ENCODE measurements at regions not wholly inside any gene's neighbourhood (a gene's known extent, or its start where the extent isn't known, plus 50 kb on each side); places are given as distances from the start of the nearest gene placed in this dataset.

DNA sequence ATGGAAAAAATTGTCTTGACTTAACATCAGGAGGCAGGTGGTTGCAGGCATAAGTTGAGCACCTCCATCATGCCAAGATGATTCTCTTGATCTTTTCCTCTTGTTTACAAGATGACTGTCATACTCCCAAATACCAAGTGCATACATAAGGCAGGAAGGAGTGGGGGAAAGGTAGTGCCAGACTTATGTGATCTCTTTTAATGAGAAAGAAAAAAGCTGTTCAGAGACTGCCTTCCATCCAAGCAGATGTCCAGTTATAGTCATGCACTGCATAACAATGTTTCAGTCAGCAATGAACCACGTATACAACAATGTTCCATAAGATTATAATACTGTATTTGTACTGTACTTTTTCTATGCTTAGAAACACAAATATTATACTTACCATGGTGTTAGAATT, 135.7 kb downstream of the EHF start:
- no peaks in the 10 kb centered on the region for H3K27me3 ChIP-seq (ENCODE audit: insufficient read depth, low read length)
- H2AFZ ChIP-seq (ENCODE audit: low read length, unreplicated experiment), result no peak overlapping the region
- H3K4me3 ChIP-seq (ENCODE audit: low read depth, low read length), result no peak overlapping the region
- no peak overlapping the region for H3K27ac ChIP-seq (ENCODE audit: low read depth, low read length)
- no peaks in the 10 kb centered on the region for H3K36me3 ChIP-seq (ENCODE audit: insufficient read depth, low read length)
- no peaks in the 10 kb centered on the region for H3K79me2 ChIP-seq (ENCODE audit: control insufficient read depth, insufficient read depth, low read length, unreplicated experiment)
- peaks cover 13% of the 10 kb centered on the region for H3K4me1 ChIP-seq (ENCODE audit: control insufficient read depth, insufficient read depth, low read length, unreplicated experiment)

DNA sequence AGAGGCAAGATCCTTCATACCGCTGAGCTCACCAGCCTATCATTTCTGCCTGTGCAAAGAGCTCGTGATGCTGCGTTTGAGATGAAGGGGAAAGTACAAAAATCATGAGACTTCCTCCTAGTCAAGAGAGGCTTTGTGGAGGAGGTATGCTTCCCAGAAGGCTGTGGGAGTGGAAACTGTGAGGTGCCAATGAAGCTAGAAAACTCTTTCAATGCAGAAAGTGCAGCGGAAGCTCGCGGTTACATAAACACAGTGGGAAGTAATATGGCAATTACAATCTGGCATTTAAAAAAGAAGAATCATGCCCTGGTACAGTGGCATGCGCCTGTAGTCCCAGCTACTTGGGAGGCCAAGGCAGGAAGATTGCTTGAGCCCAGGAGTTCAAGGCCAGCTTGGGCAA, 134.8 kb downstream of the EHF start:
- Histone ChIP-seq H3K4me1 (ENCODE audit: control insufficient read depth, insufficient read depth, low read length, unreplicated experiment) (peaks cover 22% of the 10 kb centered on the region), H3K79me2 (ENCODE audit: control insufficient read depth, insufficient read depth, low read length, unreplicated experiment) (no peaks in the 10 kb centered on the region), H3K4me3 (ENCODE audit: low read depth, low read length) (no peak overlapping the region), H3K36me3 (ENCODE audit: insufficient read depth, low read length) (no peaks in the 10 kb centered on the region), H2AFZ (ENCODE audit: low read length, unreplicated experiment) (no peak overlapping the region), H3K27ac (ENCODE audit: low read depth, low read length) (no peak overlapping the region), H3K27me3 (ENCODE audit: insufficient read depth, low read length) (no peaks in the 10 kb centered on the region)

DNA sequence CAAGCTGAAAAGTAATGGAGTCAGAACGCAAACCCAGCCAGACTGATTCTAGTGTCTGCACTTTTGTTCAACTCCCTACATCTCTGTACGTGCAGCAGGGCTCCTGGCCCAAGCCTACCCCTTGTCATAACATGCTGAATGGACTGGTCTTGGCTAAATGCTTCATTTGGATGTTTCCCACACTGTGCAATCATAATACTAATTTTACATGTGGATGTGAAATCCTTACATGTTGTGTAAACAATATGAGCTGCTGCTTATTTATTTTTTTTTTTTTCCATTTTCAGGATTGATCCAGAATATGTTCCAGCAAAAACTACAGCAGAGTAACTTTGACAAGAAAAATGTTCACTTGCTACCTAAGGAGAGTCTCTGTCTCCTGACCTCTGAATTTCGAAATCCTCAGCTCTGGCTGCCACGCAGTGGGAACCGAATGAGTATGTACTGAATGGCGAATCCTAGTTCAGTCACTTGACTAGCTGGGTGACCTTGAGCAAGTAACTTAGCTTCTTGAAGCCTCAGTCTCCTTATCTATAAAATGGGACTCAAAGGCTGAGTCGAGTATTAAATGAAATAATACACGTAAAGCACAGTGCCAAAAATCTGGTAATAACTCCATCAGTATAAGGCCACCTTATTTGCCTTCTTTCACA, 133.4 kb downstream of the EHF start:
- Histone ChIP-seq H3K4me3 (ENCODE audit: low read depth, low read length) (no peak overlapping the region), H2AFZ (ENCODE audit: low read length, unreplicated experiment) (no peak overlapping the region), H3K79me2 (ENCODE audit: control insufficient read depth, insufficient read depth, low read length, unreplicated experiment) (no peaks in the 10 kb centered on the region), H3K27me3 (ENCODE audit: insufficient read depth, low read length) (no peaks in the 10 kb centered on the region), H3K36me3 (ENCODE audit: insufficient read depth, low read length) (no peaks in the 10 kb centered on the region), H3K4me1 (ENCODE audit: control insufficient read depth, insufficient read depth, low read length, unreplicated experiment) (peaks cover 33% of the 10 kb centered on the region), H3K27ac (ENCODE audit: low read depth, low read length) (no peak overlapping the region)

DNA sequence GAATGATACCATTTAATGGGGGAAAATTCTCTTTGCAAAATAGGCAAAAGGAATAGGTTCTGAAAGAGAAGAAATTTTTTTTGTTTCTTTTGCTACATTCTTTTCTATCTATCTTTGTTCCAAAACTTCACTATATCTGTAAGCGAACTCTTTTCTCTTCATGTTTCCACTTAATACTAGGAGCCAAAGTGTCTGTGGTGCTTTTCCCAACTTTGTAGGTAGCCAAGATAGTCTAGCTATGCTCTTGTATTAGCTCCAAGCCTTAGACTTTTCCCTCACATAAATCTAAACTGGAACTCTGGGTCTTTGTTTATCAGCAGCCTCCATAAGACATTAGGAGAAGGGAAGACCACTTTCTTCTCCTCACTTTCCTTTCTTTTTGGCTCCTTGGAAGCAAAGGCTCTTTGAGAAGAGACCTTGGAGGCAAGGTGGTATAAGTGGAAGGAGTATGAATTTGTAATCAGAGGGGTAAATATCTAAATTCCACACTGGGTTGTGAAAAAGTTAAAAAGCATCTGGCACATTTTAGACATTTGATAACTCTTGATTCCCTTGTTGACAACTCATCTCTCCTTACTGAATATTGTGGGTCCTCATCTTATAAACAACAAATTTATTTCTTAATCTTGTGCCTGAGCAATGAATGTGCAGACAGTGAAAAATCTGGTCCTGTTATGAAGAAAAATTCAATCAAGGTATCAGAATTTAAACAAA, 130.0 kb downstream of the EHF start:
- H3K27ac ChIP-seq (ENCODE audit: low read depth, low read length), result peak overlapping the region; percentile 94
- no peaks in the 10 kb centered on the region for H3K36me3 ChIP-seq (ENCODE audit: insufficient read depth, low read length)
- H3K27me3 ChIP-seq (ENCODE audit: insufficient read depth, low read length), result no peaks in the 10 kb centered on the region
- H3K4me3 ChIP-seq (ENCODE audit: low read depth, low read length), result peak overlapping the region; percentile 35; the same call in 1 of the 2 replicates
- H3K4me1 ChIP-seq (ENCODE audit: control insufficient read depth, insufficient read depth, low read length, unreplicated experiment), result peaks cover 24% of the 10 kb centered on the region
- H3K79me2 ChIP-seq (ENCODE audit: control insufficient read depth, insufficient read depth, low read length, unreplicated experiment), result no peaks in the 10 kb centered on the region
- H2AFZ ChIP-seq (ENCODE audit: low read length, unreplicated experiment), result peak overlapping the region; percentile 73

DNA sequence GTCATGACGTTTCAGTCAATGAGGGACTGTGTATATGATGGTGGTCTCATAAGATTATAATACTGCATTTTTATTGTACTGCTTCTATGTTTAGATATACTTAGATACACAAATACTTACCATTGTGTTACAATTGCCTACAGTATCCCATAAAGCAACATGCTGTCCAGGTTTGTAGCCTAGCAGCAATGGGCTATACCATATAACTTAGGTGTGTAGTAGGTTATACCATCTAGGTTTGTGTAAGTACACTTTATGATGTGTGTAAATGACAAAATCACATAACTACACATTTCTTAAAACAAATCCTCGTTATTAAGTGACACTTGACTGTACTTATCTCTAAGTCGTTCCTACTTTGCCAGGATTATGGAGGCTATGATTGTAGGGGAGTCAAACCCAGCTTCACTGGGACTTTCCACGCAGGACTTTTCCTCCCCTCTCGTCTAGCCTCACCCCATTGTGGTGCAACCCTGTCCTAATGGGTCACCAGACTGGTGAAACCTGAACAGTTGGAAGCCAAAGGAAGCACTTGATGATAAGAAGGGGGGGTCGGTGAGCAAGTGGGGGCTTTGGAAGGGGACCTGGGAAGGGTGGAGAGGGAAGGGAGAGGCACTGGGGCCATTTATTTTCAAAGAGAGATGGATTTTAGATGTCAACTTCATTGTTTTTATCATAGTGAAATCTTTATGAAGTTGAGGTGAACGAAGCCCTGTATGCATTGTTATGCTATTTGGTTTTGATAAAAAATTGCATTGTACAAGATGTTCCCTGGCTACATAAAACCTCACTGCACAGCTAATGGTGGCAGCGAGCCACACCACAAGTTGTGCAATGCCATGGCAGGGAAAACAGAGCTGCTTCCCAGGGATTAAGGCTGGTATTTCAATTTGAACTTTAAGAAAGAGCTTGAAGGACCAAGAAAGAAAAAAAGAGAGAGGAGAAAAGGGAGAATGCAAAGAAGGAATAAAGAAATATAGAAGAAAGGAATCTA, 129.1 kb downstream of the EHF start:
- H3K27me3 ChIP-seq (ENCODE audit: insufficient read depth, low read length), result no peaks in the 10 kb centered on the region
- peak overlapping the region; percentile 63; the same call in 1 of the 2 replicates for H3K4me3 ChIP-seq (ENCODE audit: low read depth, low read length)
- H2AFZ ChIP-seq (ENCODE audit: low read length, unreplicated experiment), result peak overlapping the region; percentile 74
- peak overlapping the region; percentile 94 for H3K27ac ChIP-seq (ENCODE audit: low read depth, low read length)
- H3K4me1 ChIP-seq (ENCODE audit: control insufficient read depth, insufficient read depth, low read length, unreplicated experiment), result peaks cover 24% of the 10 kb centered on the region
- H3K79me2 ChIP-seq (ENCODE audit: control insufficient read depth, insufficient read depth, low read length, unreplicated experiment), result no peaks in the 10 kb centered on the region
- H3K36me3 ChIP-seq (ENCODE audit: insufficient read depth, low read length), result no peaks in the 10 kb centered on the region

DNA sequence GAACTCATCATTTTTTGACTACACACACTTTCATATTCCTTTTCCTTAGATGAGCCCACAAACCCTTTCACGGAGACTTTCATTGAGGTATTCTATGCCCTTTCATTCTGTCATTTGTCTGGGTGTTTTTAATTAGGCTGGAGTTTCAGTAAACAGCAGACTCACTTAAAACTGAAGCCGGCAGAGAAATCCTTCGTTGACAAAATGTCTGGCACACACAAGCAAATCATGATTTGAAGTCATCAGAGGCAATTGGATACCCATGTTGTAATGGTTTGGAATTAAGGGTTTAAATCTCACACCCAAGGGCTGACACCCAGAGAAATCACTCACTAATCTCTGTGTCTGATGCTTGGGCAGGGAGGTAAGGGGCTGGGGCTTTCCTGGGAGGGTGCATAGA, 127.1 kb downstream of the EHF start:
- Histone ChIP-seq H3K4me3 (ENCODE audit: low read depth, low read length) (no peak overlapping the region), H3K27ac (ENCODE audit: low read depth, low read length) (no peak overlapping the region), H3K36me3 (ENCODE audit: insufficient read depth, low read length) (no peaks in the 10 kb centered on the region), H3K4me1 (ENCODE audit: control insufficient read depth, insufficient read depth, low read length, unreplicated experiment) (peaks cover 24% of the 10 kb centered on the region), H3K79me2 (ENCODE audit: control insufficient read depth, insufficient read depth, low read length, unreplicated experiment) (no peaks in the 10 kb centered on the region), H3K27me3 (ENCODE audit: insufficient read depth, low read length) (no peaks in the 10 kb centered on the region), H2AFZ (ENCODE audit: low read length, unreplicated experiment) (no peak overlapping the region)

DNA sequence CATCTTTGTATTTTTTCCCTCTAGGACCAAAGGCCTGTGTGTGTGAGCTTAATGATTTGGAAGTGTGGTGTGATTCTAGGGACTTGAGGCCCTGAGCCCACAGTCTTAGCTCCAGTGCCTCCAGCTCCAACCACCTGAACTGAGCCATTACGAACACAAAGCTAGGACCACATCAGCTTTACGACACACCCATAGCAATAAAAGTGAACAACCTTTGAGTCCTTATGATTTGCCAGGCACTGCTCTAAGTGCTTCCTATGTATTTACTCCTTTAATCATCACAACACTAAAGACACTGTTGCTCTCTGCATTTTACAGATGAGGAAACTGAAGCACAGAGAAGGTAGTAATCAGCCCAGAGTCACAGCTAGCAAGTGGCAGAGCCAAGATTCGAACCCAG, 126.4 kb downstream of the EHF start:
- H3K79me2 ChIP-seq (ENCODE audit: control insufficient read depth, insufficient read depth, low read length, unreplicated experiment), result no peaks in the 10 kb centered on the region

DNA sequence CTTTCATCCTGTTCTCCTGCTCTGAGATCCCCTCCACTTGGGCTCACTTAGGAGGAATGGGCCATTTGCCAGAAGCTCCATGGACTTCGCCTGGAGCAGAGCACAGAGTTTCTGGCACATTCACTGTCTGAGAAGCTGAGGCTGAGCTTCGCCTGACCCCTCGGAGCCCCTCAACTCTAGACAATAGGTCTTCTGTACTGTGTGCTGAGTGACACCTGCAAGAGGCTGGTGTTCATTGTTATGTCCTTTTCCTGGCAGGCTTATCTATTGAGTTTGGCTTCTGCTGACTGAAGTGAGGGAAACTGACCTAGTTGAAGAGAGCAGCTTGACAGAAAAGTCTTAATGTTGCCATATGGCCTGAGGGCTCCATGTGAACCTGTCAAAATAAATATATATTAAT, 124.3 kb downstream of the EHF start:
- no peak overlapping the region for H3K4me3 ChIP-seq (ENCODE audit: low read depth, low read length)
- H2AFZ ChIP-seq (ENCODE audit: low read length, unreplicated experiment), result no peak overlapping the region
- 0 out of 2 replicates have a peak, but pooled peaks cover 4% of the 10 kb centered on the region for H3K27me3 ChIP-seq (ENCODE audit: insufficient read depth, low read length)
- H3K27ac ChIP-seq (ENCODE audit: low read depth, low read length), result no peak overlapping the region
- peaks cover 12% of the 10 kb centered on the region for H3K4me1 ChIP-seq (ENCODE audit: control insufficient read depth, insufficient read depth, low read length, unreplicated experiment)
- H3K79me2 ChIP-seq (ENCODE audit: control insufficient read depth, insufficient read depth, low read length, unreplicated experiment), result no peaks in the 10 kb centered on the region
- no peaks in the 10 kb centered on the region for H3K36me3 ChIP-seq (ENCODE audit: insufficient read depth, low read length)

More for the DNA sequence above, 126.4 kb downstream of the EHF start:
- no peak overlapping the region for H3K27ac ChIP-seq (ENCODE audit: low read depth, low read length)
- no peak overlapping the region for H3K4me3 ChIP-seq (ENCODE audit: low read depth, low read length)
- H3K4me1 ChIP-seq (ENCODE audit: control insufficient read depth, insufficient read depth, low read length, unreplicated experiment), result peaks cover 24% of the 10 kb centered on the region
- H2AFZ ChIP-seq (ENCODE audit: low read length, unreplicated experiment), result no peak overlapping the region
- 0 out of 2 replicates have a peak, but pooled peaks cover 4% of the 10 kb centered on the region for H3K27me3 ChIP-seq (ENCODE audit: insufficient read depth, low read length)
- H3K36me3 ChIP-seq (ENCODE audit: insufficient read depth, low read length), result no peaks in the 10 kb centered on the region

DNA sequence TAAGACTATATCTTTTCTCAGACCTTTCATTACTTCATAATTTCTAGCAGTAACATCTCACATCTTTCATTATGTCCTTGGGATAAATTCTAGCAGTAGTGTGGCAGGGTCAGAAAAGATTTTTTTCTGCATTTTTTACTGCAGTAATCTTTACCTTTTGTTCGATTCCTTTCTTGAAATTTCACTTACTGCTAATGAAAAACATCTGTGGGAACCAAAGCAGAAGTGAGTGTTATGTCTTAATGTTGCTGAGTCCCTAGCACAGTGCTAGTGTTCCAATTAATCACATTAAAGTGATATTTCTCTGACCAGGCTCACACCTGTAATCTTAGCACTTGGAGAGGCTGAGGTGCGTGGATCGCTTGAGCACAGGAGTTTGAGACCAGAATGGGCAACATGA, 123.6 kb downstream of the EHF start:
- H3K27ac ChIP-seq (ENCODE audit: low read depth, low read length), result no peak overlapping the region
- H2AFZ ChIP-seq (ENCODE audit: low read length, unreplicated experiment), result no peak overlapping the region
- H3K27me3 ChIP-seq (ENCODE audit: insufficient read depth, low read length), result 0 out of 2 replicates have a peak, but pooled peaks cover 4% of the 10 kb centered on the region
- peaks cover 5% of the 10 kb centered on the region for H3K4me1 ChIP-seq (ENCODE audit: control insufficient read depth, insufficient read depth, low read length, unreplicated experiment)
- no peaks in the 10 kb centered on the region for H3K79me2 ChIP-seq (ENCODE audit: control insufficient read depth, insufficient read depth, low read length, unreplicated experiment)
- H3K36me3 ChIP-seq (ENCODE audit: insufficient read depth, low read length), result no peaks in the 10 kb centered on the region
- no peak overlapping the region for H3K4me3 ChIP-seq (ENCODE audit: low read depth, low read length)

DNA sequence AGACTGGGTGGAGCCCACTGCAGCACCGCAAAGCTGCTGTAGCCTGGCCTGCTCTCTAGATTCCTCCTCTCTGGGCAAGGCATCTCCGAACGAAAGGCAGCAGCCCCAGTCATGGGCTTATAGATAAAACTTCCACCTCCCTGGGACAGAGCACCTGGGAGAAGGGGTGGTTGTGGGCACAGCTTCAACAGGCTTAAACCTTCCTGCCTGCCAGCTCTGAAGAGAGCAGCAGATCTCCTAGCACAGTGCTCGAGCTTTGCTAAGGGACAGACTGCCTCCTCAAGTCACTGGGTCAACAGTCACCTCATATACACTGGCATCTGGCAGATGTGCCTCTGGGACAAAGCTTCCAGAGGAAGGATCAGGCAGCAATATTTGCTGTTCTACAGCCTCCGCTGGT, 117.3 kb downstream of the EHF start:
- Histone ChIP-seq H3K4me1 (ENCODE audit: control insufficient read depth, insufficient read depth, low read length, unreplicated experiment) (no peaks in the 10 kb centered on the region), H3K79me2 (ENCODE audit: control insufficient read depth, insufficient read depth, low read length, unreplicated experiment) (no peaks in the 10 kb centered on the region), H3K36me3 (ENCODE audit: insufficient read depth, low read length) (no peaks in the 10 kb centered on the region), H3K4me3 (ENCODE audit: low read depth, low read length) (no peak overlapping the region), H2AFZ (ENCODE audit: low read length, unreplicated experiment) (no peak overlapping the region), H3K27me3 (ENCODE audit: insufficient read depth, low read length) (peaks cover 31% of the 10 kb centered on the region), H3K27ac (ENCODE audit: low read depth, low read length) (no peak overlapping the region)

All from ACC112 (cell line).